CD4-positive, alpha-beta T cell (primary cell): ENCODE measurements at regions not wholly inside any gene's neighbourhood (a gene's known extent, or its start where the extent isn't known, plus 50 kb on each side); places are given as distances from the start of the nearest gene placed in this dataset.

Experiments used
- ATAC-seq: fragments of 200-7000 bp; cut with Tn5 transposase; one replicate; pipeline ENCODE4 v1.10.0; 2022; ENCODE audit warnings: mild to moderate bottlenecking; ENCODE audit not compliant: poor library complexity
- CTCF ChIA-PET: fragments of 350-600 bp; sonication (Branson Sonifier 250); formaldehyde crosslinking; loops from one replicate; lab custom pipeline; 2021; ENCODE audit warnings: antibody characterized with exemption, inconsistent platforms; lab: Charles Lee
- POLR2A ChIA-PET: fragments of 350-600 bp; sonication (Branson Sonifier 250); formaldehyde crosslinking; loops from one replicate; lab custom pipeline; 2021; ENCODE audit warnings: antibody characterized with exemption, inconsistent platforms; lab: Charles Lee
- DNase-seq, 14 experiments: peaks; one replicate each; pipeline ENCODE4 v3.0.0-alpha.2; 2013 to 2020; ENCODE audit warnings: mixed read lengths in 2 of 14
- H3K27ac ChIP-seq, 2 donors: one replicate each; pipeline versions ENCODE4 v1.5.1 to v1.7.0; 2013; ENCODE audit warnings: low read length in 2 of 2, low read depth in 1 of 2, mild to moderate bottlenecking in 1 of 2
- H3K27me3 ChIP-seq, 2 experiments: 1 replicate in 1 of 2; 2 replicates in 1 of 2; pipeline versions ENCODE4 v1.6.1 to v1.7.0; 2013; ENCODE audit warnings: low read length in 2 of 2, control low read depth in 1 of 2, mild to moderate bottlenecking in 1 of 2, moderate library complexity in 1 of 2; ENCODE audit not compliant: insufficient read depth in 2 of 2, control insufficient read depth in 1 of 2
- H3K36me3 ChIP-seq: one replicate; pipeline ENCODE4 v1.6.1; 2013; ENCODE audit warnings: low read length, control low read depth; ENCODE audit not compliant: insufficient read depth
- H3K4me1 ChIP-seq: one replicate; pipeline ENCODE4 v1.6.1; 2013; ENCODE audit warnings: low read length, control low read depth; ENCODE audit not compliant: insufficient read depth
- H3K4me3 ChIP-seq: one replicate; pipeline ENCODE4 v1.5.1; 2013; ENCODE audit warnings: mild to moderate bottlenecking, low read length, moderate library complexity
- H3K9me3 ChIP-seq, 2 experiments: 1 replicate in 1 of 2; 2 replicates in 1 of 2; pipeline versions ENCODE4 v1.6.1 to v1.7.0; 2013; ENCODE audit warnings: low read length in 2 of 2, mild to moderate bottlenecking in 2 of 2, control low read depth in 1 of 2, moderate library complexity in 1 of 2; ENCODE audit not compliant: control insufficient read depth in 1 of 2, insufficient read depth in 1 of 2
- H3K27ac Mint-ChIP-seq: one replicate; pipeline ENCODE4 v1.8.0; 2020; ENCODE audit warnings: mixed read lengths
- H3K27me3 Mint-ChIP-seq: one replicate; pipeline ENCODE4 v1.8.0; 2021; ENCODE audit warnings: mixed read lengths
- H3K36me3 Mint-ChIP-seq: one replicate; pipeline ENCODE4 v1.8.0; 2021; ENCODE audit warnings: low read depth, mixed read lengths
- H3K4me1 Mint-ChIP-seq: one replicate; pipeline ENCODE4 v1.8.0; 2021; ENCODE audit warnings: low read depth, mixed read lengths
- H3K4me3 Mint-ChIP-seq: one replicate; pipeline ENCODE4 v1.8.0; 2020; ENCODE audit warnings: mild to moderate bottlenecking, mixed read lengths
- H3K9me3 Mint-ChIP-seq: one replicate; pipeline ENCODE4 v1.8.0; 2020; ENCODE audit warnings: mixed read lengths
- intact Hi-C, 2 experiments: fragments of 100-400 bp; cut with DNase I in 1 of 2; cut with micrococcal nuclease in 1 of 2; formaldehyde crosslinking; loops; one replicate each; pipeline versions ENCODE4 v1.15.1 to v1.9.0; 2023 to 2025; cut with DNase I, micrococcal nuclease
- TF ChIP-seq, protein P1 (sequence below): fragments of 200-600 bp; IDR thresholded peaks from one replicate; pipeline ENCODE4 v1.8.0; 2022; ENCODE audit warnings: antibody characterized with exemption, mild to moderate bottlenecking

DNA sequence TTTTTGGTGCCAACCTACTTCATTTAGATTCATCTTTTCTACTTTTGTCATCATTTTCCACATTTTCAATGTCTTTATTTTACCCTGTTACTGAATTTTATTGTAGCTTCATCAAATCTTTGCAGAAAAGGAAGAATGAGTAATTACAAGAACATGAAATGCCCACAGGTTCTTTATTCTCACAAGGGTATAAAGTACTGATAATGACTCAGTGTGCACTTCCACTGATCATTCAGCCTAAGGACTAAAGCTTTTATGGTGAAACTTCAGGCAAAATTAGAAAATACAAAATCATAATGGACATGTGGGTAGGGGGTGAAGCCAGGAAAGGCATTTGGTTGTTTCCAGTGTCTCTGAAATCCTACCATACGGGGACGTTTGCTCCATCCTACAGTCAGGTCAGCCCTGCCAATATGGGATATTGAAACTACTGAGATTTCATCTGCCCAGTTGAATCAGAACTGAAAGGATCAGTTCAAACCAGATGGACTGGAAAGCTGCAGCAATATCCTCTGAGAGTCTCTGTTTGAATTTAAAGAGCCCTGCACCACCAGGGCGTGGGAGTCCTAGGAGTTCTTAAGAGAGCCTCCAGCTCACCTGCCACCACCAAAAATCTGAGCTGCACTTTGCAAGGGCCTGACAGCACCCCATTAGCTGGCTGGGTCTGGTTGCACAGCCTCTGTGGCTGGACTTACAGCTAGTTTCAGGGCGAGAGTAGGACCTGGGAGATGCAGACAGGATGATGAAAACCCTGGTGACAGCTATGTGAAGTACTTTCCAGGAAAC lies 390.4 kb downstream of the CMPK2 start:
- Histone ChIP-seq H3K27ac (no peak overlapping the region), H3K36me3 (no peaks in the 10 kb centered on the region), H3K9me3 (no peaks in the 10 kb centered on the region), H3K4me3 (no peak overlapping the region), H3K27me3 (no peaks in the 10 kb centered on the region), H3K4me1 (no peaks in the 10 kb centered on the region)
- H3K36me3 Mint-ChIP-seq = no peaks in the 10 kb centered on the region
- ChIA-PET POLR2A (no interaction called here), CTCF (no interaction called here)
- no peaks in the 10 kb centered on the region for H3K9me3 Mint-ChIP-seq
- intact Hi-C loops = no loop called here
- no peak overlapping the region for H3K27ac Mint-ChIP-seq
- TF ChIP-seq, protein P1, sequence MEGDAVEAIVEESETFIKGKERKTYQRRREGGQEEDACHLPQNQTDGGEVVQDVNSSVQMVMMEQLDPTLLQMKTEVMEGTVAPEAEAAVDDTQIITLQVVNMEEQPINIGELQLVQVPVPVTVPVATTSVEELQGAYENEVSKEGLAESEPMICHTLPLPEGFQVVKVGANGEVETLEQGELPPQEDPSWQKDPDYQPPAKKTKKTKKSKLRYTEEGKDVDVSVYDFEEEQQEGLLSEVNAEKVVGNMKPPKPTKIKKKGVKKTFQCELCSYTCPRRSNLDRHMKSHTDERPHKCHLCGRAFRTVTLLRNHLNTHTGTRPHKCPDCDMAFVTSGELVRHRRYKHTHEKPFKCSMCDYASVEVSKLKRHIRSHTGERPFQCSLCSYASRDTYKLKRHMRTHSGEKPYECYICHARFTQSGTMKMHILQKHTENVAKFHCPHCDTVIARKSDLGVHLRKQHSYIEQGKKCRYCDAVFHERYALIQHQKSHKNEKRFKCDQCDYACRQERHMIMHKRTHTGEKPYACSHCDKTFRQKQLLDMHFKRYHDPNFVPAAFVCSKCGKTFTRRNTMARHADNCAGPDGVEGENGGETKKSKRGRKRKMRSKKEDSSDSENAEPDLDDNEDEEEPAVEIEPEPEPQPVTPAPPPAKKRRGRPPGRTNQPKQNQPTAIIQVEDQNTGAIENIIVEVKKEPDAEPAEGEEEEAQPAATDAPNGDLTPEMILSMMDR = no peak
- no peaks in the 10 kb centered on the region for H3K4me1 Mint-ChIP-seq
- no peak for DNase-seq
- ATAC-seq = no peak
- no peak overlapping the region for H3K4me3 Mint-ChIP-seq
- H3K27me3 Mint-ChIP-seq = peaks cover 14% of the 10 kb centered on the region

DNA sequence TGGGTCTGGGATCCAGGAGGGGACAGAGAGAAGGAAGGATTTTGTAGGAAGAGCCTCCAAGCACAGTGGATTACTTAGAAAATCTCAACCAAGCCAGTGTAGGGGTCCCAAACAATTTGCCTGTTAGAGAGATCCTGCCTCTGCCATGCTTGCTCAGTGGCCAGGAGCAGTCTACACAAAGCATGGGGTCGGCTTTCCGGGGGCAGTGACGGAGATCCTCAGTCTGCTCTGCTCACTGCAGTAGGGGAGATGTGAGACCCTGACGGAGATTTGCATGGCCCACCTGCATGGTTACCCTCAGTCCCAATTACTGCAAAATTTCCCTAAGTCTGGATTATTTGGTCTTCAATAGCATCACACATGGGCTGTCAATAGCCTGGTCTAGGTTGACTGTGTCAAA lies 385.2 kb downstream of the CMPK2 start:
- no peaks in the 10 kb centered on the region for H3K27me3 ChIP-seq
- H3K4me1 Mint-ChIP-seq = no peaks in the 10 kb centered on the region
- H3K27ac Mint-ChIP-seq = no peak overlapping the region
- H3K27ac ChIP-seq = no peak overlapping the region
- H3K4me3 Mint-ChIP-seq = no peak overlapping the region
- H3K27me3 Mint-ChIP-seq = no peaks in the 10 kb centered on the region
- no peaks in the 10 kb centered on the region for H3K9me3 Mint-ChIP-seq
- no peaks in the 10 kb centered on the region for H3K36me3 ChIP-seq
- no peak for DNase-seq
- no peaks in the 10 kb centered on the region for H3K4me1 ChIP-seq
- intact Hi-C loops = no loop called here
- peaks cover 0 to 6% of the 10 kb centered on the region in 2 experiments for H3K9me3 ChIP-seq
- ATAC-seq = no peak
- H3K4me3 ChIP-seq = no peak overlapping the region
- H3K36me3 Mint-ChIP-seq = no peaks in the 10 kb centered on the region
- POLR2A ChIA-PET = no interaction called here
- CTCF ChIA-PET = no interaction called here
- TF ChIP-seq, protein P1 = no peak

DNA sequence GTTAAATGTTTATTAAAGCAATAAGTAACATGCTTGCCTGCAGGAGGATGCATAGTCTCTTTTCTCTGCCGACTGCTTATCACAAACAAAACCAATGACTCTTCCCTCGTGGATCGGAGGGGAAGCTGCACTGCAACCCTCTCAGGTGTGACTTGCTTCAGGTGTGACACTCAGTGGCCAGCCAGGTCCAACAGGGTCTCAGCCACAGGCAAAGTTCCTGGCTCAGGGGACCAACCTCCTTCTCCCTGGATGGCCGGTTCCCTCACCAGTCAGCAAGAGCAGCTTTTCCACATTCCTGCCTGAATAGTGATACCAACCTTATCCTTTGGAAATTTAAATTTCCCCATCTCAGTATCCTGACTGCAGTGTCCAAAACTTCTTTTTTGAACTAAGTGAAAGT lies 383.5 kb downstream of the CMPK2 start:
- Mint-ChIP-seq H3K4me1 (no peaks in the 10 kb centered on the region), H3K27me3 (no peaks in the 10 kb centered on the region), H3K9me3 (no peaks in the 10 kb centered on the region), H3K27ac (no peak overlapping the region), H3K4me3 (no peak overlapping the region), H3K36me3 (no peaks in the 10 kb centered on the region)
- H3K27ac ChIP-seq = no peak overlapping the region
- ATAC-seq = no peak
- no peak overlapping the region for H3K4me3 ChIP-seq
- no peaks in the 10 kb centered on the region for H3K27me3 ChIP-seq
- CTCF ChIA-PET = no interaction called here
- no peaks in the 10 kb centered on the region for H3K4me1 ChIP-seq
- no peaks in the 10 kb centered on the region for H3K36me3 ChIP-seq
- DNase-seq = no peak
- peaks cover 0 to 6% of the 10 kb centered on the region in 2 experiments for H3K9me3 ChIP-seq
- POLR2A ChIA-PET = no interaction called here
- TF ChIP-seq, protein P1 = no peak
- intact Hi-C loops = no loop called here
